Hepatocyte (in vitro differentiated cells): ENCODE measurements at regions not wholly inside any gene's neighbourhood (a gene's known extent, or its start where the extent isn't known, plus 50 kb on each side); places are given as distances from the start of the nearest gene placed in this dataset.

ENCODE experiments used
- DNase-seq: peaks from one replicate; pipeline ENCODE4 v3.0.0-alpha.2; 2016; ENCODE audit warnings: low spot score
- H2AFZ ChIP-seq: fragments of 200-600 bp; sonication (generic); 2 replicates; pipeline ENCODE4 v1.6.0; 2016; ENCODE audit warnings: antibody characterized with exemption, mild to moderate bottlenecking
- H3K27ac ChIP-seq: fragments of 200-600 bp; sonication (generic); 2 replicates; pipeline ENCODE4 v1.5.1; 2016; ENCODE audit warnings: mild to moderate bottlenecking
- H3K27me3 ChIP-seq: fragments of 200-600 bp; sonication (generic); 2 replicates; pipeline ENCODE4 v1.6.1; 2016
- H3K36me3 ChIP-seq: fragments of 200-600 bp; sonication (generic); replicated peaks from 2 replicates; pipeline ENCODE4 v1.5.1; 2016; ENCODE audit warnings: low read depth; ENCODE audit not compliant: insufficient read depth
- H3K4me1 ChIP-seq: fragments of 200-600 bp; sonication (generic); 2 replicates; pipeline ENCODE4 v1.5.1; 2016; ENCODE audit warnings: mild to moderate bottlenecking, moderate library complexity; ENCODE audit not compliant: insufficient read depth
- H3K4me2 ChIP-seq: fragments of 200-600 bp; sonication (generic); 2 replicates; pipeline ENCODE4 v1.6.0; 2016
- H3K4me3 ChIP-seq: fragments of 200-600 bp; sonication (generic); 2 replicates; pipeline ENCODE4 v1.5.1; 2016; ENCODE audit warnings: mild to moderate bottlenecking
- H3K79me2 ChIP-seq: fragments of 200-600 bp; sonication (generic); 2 replicates; pipeline ENCODE4 v1.6.0; 2017; ENCODE audit warnings: mild to moderate bottlenecking
- H3K9me2 ChIP-seq: fragments of 200-600 bp; sonication (generic); replicated peaks from 2 replicates; pipeline ENCODE4 v1.6.0; 2017; ENCODE audit warnings: mild to moderate bottlenecking; ENCODE audit not compliant: insufficient read depth
- H3K9me3 ChIP-seq: fragments of 200-600 bp; sonication (generic); 2 replicates; pipeline ENCODE4 v1.5.1; 2016; ENCODE audit warnings: low read depth, mild to moderate bottlenecking
- H4K20me1 ChIP-seq: fragments of 200-600 bp; sonication (generic); 2 replicates; pipeline ENCODE4 v1.6.0; 2016; ENCODE audit warnings: mild to moderate bottlenecking; ENCODE audit not compliant: insufficient read depth, poor library complexity, severe bottlenecking
- CTCF ChIP-seq: fragments of 200-600 bp; sonication (generic); IDR thresholded peaks from 2 replicates; pipeline ENCODE4 v1.5.1; 2016; ENCODE audit warnings: antibody characterized with exemption, mild to moderate bottlenecking; ENCODE audit not compliant: poor library complexity
- EZH2 ChIP-seq: fragments of 200-600 bp; sonication (generic); IDR thresholded peaks from 2 replicates; pipeline ENCODE4 v1.6.1; 2016; ENCODE audit warnings: antibody characterized with exemption, mild to moderate bottlenecking, borderline replicate concordance
- EZH2phosphoT487 ChIP-seq: fragments of 200-600 bp; sonication (generic); IDR thresholded peaks from one replicate; pipeline ENCODE4 v1.6.1; 2018; ENCODE audit warnings: antibody characterized with exemption, mild to moderate bottlenecking, low read depth, moderate library complexity; ENCODE audit not compliant: unreplicated experiment, severe bottlenecking
- WGBS: methylation state at CpG from one replicate; pipeline ENCODE4 v1.1.6; 2016; ENCODE audit warnings: low lambda C conversion rate; ENCODE audit errors: missing lambda C conversion rate; 5-methylcytosine and 5-hydroxymethylcytosine counted together

DNA sequence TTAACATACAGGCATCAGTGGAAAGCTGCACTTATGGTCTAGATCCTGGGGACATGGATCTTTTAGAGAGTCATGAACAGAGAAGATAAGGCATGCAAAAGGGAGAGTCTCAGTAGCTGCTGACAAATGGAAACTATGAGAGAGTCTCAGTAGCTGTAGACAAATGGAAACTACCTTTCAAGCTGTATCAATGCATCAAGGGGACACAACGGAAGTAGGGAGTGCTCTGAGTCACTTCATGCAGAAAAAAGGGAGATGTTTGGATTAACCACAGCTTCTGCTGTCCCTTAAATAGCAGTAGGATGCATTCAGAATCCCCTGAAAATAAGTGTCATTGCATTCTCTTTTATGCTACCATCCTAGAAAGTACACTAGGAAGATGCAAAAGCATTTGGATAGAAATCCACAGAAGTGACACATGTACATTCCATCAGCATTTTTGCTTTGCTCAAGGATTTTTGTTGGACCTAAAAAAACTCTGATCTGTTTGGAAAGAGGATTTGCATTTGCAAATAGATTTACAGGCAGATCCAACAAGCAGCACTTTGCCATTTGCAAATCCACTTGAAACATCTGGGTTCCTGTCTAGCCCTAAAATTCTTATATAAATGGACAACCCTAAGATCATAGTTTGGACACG is 227.5 kb upstream of the LMO3 start:
- Histone ChIP-seq H2AFZ (no peak overlapping the region), H3K4me1 (no peaks in the 10 kb centered on the region), H3K79me2 (no peaks in the 10 kb centered on the region), H3K4me2 (no peak overlapping the region), H3K27ac (no peak overlapping the region), H3K27me3 (no peaks in the 10 kb centered on the region), H3K36me3 (no peaks in the 10 kb centered on the region), H4K20me1 (no peaks in the 10 kb centered on the region), H3K9me3 (no peaks in the 10 kb centered on the region), H3K4me3 (no peak overlapping the region), H3K9me2 (no peaks in the 10 kb centered on the region)
- WGBS, result 70% methylated on average over 2 of the region's 2 CpGs
- DNase-seq, result no peak
- no peak for TF ChIP-seq CTCF
- no peak for TF ChIP-seq EZH2
- TF ChIP-seq EZH2phosphoT487, result no peak

GRCh38 chr12:16828891-16829290 is 222.9 kb upstream of the LMO3 start:
- no peak for DNase-seq
- H4K20me1 ChIP-seq, result no peaks in the 10 kb centered on the region
- H3K9me3 ChIP-seq, result no peaks in the 10 kb centered on the region
- H3K27ac ChIP-seq, result no peak overlapping the region
- WGBS, result 65% methylated on average over 2 of the region's 2 CpGs
- no peak overlapping the region for H3K4me3 ChIP-seq
- TF ChIP-seq CTCF (no peak), EZH2phosphoT487 (no peak), EZH2 (no peak)
- H3K27me3 ChIP-seq, result no peaks in the 10 kb centered on the region
- no peaks in the 10 kb centered on the region for H3K36me3 ChIP-seq
- H3K79me2 ChIP-seq, result no peaks in the 10 kb centered on the region
- H2AFZ ChIP-seq, result no peak overlapping the region
- H3K4me2 ChIP-seq, result no peak overlapping the region
- H3K4me1 ChIP-seq, result no peaks in the 10 kb centered on the region
- H3K9me2 ChIP-seq, result no peaks in the 10 kb centered on the region

DNA sequence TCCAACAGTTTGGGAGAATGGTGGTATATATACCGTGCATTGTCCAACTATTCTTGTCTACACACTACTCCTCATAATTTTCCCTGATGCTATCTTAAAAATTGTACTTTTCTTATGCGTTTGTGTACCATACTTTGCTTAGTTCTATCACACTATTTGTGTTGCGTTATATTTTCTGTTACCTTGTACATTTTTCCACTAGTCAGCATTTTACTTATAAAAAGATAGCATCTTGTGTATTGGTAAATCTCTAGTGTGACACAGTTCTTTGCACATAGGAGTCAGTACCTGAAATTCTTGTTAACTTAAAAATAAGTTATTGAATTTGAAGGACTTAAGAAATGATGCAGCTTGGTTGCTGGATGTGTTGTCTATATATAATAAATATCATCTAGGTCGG is 201.8 kb upstream of the LMO3 start:
- H3K36me3 ChIP-seq, result no peaks in the 10 kb centered on the region
- WGBS, result 86% methylated on average over 4 of the region's 4 CpGs
- no peaks in the 10 kb centered on the region for H3K9me3 ChIP-seq
- no peak for DNase-seq
- no peak overlapping the region for H2AFZ ChIP-seq
- TF ChIP-seq EZH2, result no peak
- no peaks in the 10 kb centered on the region for H3K4me1 ChIP-seq
- H3K9me2 ChIP-seq, result no peaks in the 10 kb centered on the region
- H4K20me1 ChIP-seq, result no peaks in the 10 kb centered on the region
- H3K79me2 ChIP-seq, result no peaks in the 10 kb centered on the region
- H3K4me3 ChIP-seq, result no peak overlapping the region
- no peak overlapping the region for H3K4me2 ChIP-seq
- H3K27ac ChIP-seq, result no peak overlapping the region
- no peaks in the 10 kb centered on the region for H3K27me3 ChIP-seq

DNA sequence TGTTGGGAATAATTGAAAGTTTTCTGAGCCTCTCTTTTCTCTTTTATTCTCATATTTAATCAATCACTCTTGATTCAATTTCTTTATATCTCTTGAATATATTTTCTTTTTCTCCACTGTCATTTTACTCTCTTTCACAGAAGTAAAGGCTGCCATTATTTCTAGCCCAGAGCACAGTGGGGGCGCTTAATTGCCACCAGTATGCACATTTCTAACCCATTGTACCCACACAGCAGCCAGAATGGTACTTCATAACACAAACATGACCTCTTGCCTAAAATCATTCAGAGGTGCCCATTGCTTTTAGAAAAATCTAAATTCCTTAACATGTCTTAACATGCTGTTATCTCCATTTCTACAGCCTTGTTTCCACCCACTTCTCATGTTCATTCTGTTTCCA is 190.2 kb upstream of the LMO3 start:
- no peak overlapping the region for H3K4me2 ChIP-seq
- no peak for DNase-seq

More for the DNA sequence above, 190.2 kb upstream of the LMO3 start:
- H3K27ac ChIP-seq, result no peak overlapping the region
- no peaks in the 10 kb centered on the region for H3K4me1 ChIP-seq
- TF ChIP-seq EZH2phosphoT487 (no peak), CTCF (no peak), EZH2 (no peak)
- no peaks in the 10 kb centered on the region for H3K9me3 ChIP-seq
- no peaks in the 10 kb centered on the region for H3K36me3 ChIP-seq
- no peaks in the 10 kb centered on the region for H3K27me3 ChIP-seq
- H2AFZ ChIP-seq, result no peak overlapping the region
- 60% methylated on average over 1 of the region's 1 CpG for WGBS
- no peaks in the 10 kb centered on the region for H3K9me2 ChIP-seq
- H4K20me1 ChIP-seq, result no peaks in the 10 kb centered on the region
- H3K79me2 ChIP-seq, result no peaks in the 10 kb centered on the region
- no peak overlapping the region for H3K4me3 ChIP-seq
